ENCODE measurements at regions not wholly inside any gene's neighbourhood (a gene's known extent, or its start where the extent isn't known, plus 50 kb on each side); places are given as distances from the start of the nearest gene placed in this dataset.

GRCh38 chr5:6308683-6309082, 69.7 kb downstream of the MED10 start:
- no peaks in the 10 kb centered on the region for H3F3A ChIP-seq (ENCODE audit: control insufficient read depth, insufficient read depth)
- TF ChIP-seq CTCF (IDR thresholded peaks at IDR 0.05; ENCODE audit: low read depth, low read length, poor library complexity, severe bottlenecking) (no peak), EZH2phosphoT487 (IDR thresholded peaks at IDR 0.05; ENCODE audit: borderline replicate concordance, low read length) (no peak)
- H3K27me3 ChIP-seq (ENCODE audit: control insufficient read depth, low read length): no peaks in the 10 kb centered on the region
- H3K4me1 ChIP-seq (ENCODE audit: control insufficient read depth, low read length): no peaks in the 10 kb centered on the region
- H3K4me2 ChIP-seq (ENCODE audit: low read length): no peak overlapping the region
- H4K20me1 ChIP-seq (ENCODE audit: control insufficient read depth, insufficient read depth, low read depth, low read length): no peaks in the 10 kb centered on the region
- H3K79me2 ChIP-seq (ENCODE audit: control insufficient read depth, low read length): no peaks in the 10 kb centered on the region
- no peaks in the 10 kb centered on the region for H3K36me3 ChIP-seq (ENCODE audit: control insufficient read depth, low read length)
- no peak overlapping the region for H3K27ac ChIP-seq (ENCODE audit: low read depth, low read length)
- H3K4me3 ChIP-seq (ENCODE audit: low read length): no peak overlapping the region
- H3K9me3 ChIP-seq (ENCODE audit: control insufficient read depth, insufficient read depth, low read length): no peaks in the 10 kb centered on the region
- H3K9me2 ChIP-seq (replicated peaks; ENCODE audit: control insufficient read depth, low read length): no peaks in the 10 kb centered on the region

GRCh38 chr5:6307304-6307703, 71.0 kb downstream of the MED10 start:
- no peaks in the 10 kb centered on the region for H3K36me3 ChIP-seq (ENCODE audit: control insufficient read depth, low read length)
- TF ChIP-seq CTCF (IDR thresholded peaks at IDR 0.05; ENCODE audit: low read depth, low read length, poor library complexity, severe bottlenecking): no peak
- no peak for TF ChIP-seq EZH2phosphoT487 (IDR thresholded peaks at IDR 0.05; ENCODE audit: borderline replicate concordance, low read length)
- no peaks in the 10 kb centered on the region for H3K4me1 ChIP-seq (ENCODE audit: control insufficient read depth, low read length)
- no peak overlapping the region for H3K4me3 ChIP-seq (ENCODE audit: low read length)
- H3K9me2 ChIP-seq (replicated peaks; ENCODE audit: control insufficient read depth, low read length): no peaks in the 10 kb centered on the region
- H4K20me1 ChIP-seq (ENCODE audit: control insufficient read depth, insufficient read depth, low read depth, low read length): no peaks in the 10 kb centered on the region
- H3K27ac ChIP-seq (ENCODE audit: low read depth, low read length): no peak overlapping the region
- no peak overlapping the region for H3K4me2 ChIP-seq (ENCODE audit: low read length)
- no peaks in the 10 kb centered on the region for H3K9me3 ChIP-seq (ENCODE audit: control insufficient read depth, insufficient read depth, low read length)
- no peaks in the 10 kb centered on the region for H3K27me3 ChIP-seq (ENCODE audit: control insufficient read depth, low read length)
- H3K79me2 ChIP-seq (ENCODE audit: control insufficient read depth, low read length): no peaks in the 10 kb centered on the region
- no peaks in the 10 kb centered on the region for H3F3A ChIP-seq (ENCODE audit: control insufficient read depth, insufficient read depth)

- no peaks in the 10 kb centered on the region for H3K79me2 ChIP-seq (ENCODE audit: control insufficient read depth, low read length)
- H3F3A ChIP-seq (ENCODE audit: control insufficient read depth, insufficient read depth): no peaks in the 10 kb centered on the region
- no peaks in the 10 kb centered on the region for H3K9me2 ChIP-seq (replicated peaks; ENCODE audit: control insufficient read depth, low read length)
- H3K9me3 ChIP-seq (ENCODE audit: control insufficient read depth, insufficient read depth, low read length): no peaks in the 10 kb centered on the region
- TF ChIP-seq EZH2phosphoT487 (IDR thresholded peaks at IDR 0.05; ENCODE audit: borderline replicate concordance, low read length) (no peak), CTCF (IDR thresholded peaks at IDR 0.05; ENCODE audit: low read depth, low read length, poor library complexity, severe bottlenecking) (no peak)
- H3K4me1 ChIP-seq (ENCODE audit: control insufficient read depth, low read length): no peaks in the 10 kb centered on the region
- no peak overlapping the region for H3K27ac ChIP-seq (ENCODE audit: low read depth, low read length)
- no peaks in the 10 kb centered on the region for H4K20me1 ChIP-seq (ENCODE audit: control insufficient read depth, insufficient read depth, low read depth, low read length)
- H3K36me3 ChIP-seq (ENCODE audit: control insufficient read depth, low read length): no peaks in the 10 kb centered on the region
- H3K27me3 ChIP-seq (ENCODE audit: control insufficient read depth, low read length): no peaks in the 10 kb centered on the region
- no peak overlapping the region for H3K4me3 ChIP-seq (ENCODE audit: low read length)
- no peak overlapping the region for H3K4me2 ChIP-seq (ENCODE audit: low read length)
Measured at GRCh38 chr5:6305853-6306252, 72.5 kb downstream of the MED10 start.

- H3K9me2 ChIP-seq (replicated peaks; ENCODE audit: control insufficient read depth, low read length): no peaks in the 10 kb centered on the region
- no peaks in the 10 kb centered on the region for H3F3A ChIP-seq (ENCODE audit: control insufficient read depth, insufficient read depth)
- no peaks in the 10 kb centered on the region for H4K20me1 ChIP-seq (ENCODE audit: control insufficient read depth, insufficient read depth, low read depth, low read length)
- no peak for TF ChIP-seq EZH2phosphoT487 (IDR thresholded peaks at IDR 0.05; ENCODE audit: borderline replicate concordance, low read length)
- no peak for TF ChIP-seq CTCF (IDR thresholded peaks at IDR 0.05; ENCODE audit: low read depth, low read length, poor library complexity, severe bottlenecking)
- no peaks in the 10 kb centered on the region for H3K36me3 ChIP-seq (ENCODE audit: control insufficient read depth, low read length)
- no peak overlapping the region for H3K27ac ChIP-seq (ENCODE audit: low read depth, low read length)
- no peaks in the 10 kb centered on the region for H3K4me1 ChIP-seq (ENCODE audit: control insufficient read depth, low read length)
- no peaks in the 10 kb centered on the region for H3K9me3 ChIP-seq (ENCODE audit: control insufficient read depth, insufficient read depth, low read length)
- H3K4me2 ChIP-seq (ENCODE audit: low read length): no peak overlapping the region
- H3K79me2 ChIP-seq (ENCODE audit: control insufficient read depth, low read length): no peaks in the 10 kb centered on the region
- no peak overlapping the region for H3K4me3 ChIP-seq (ENCODE audit: low read length)
- no peaks in the 10 kb centered on the region for H3K27me3 ChIP-seq (ENCODE audit: control insufficient read depth, low read length)
Measured at GRCh38 chr5:6302684-6303083, 75.7 kb downstream of the MED10 start.

All from DOHH2 (cell line).